ENCODE measurements at regions not wholly inside any gene's neighbourhood (a gene's known extent, or its start where the extent isn't known, plus 50 kb on each side); places are given as distances from the start of the nearest gene placed in this dataset.

- no peak for TF ChIP-seq CTCF (IDR thresholded peaks at IDR 0.05)
- TF ChIP-seq POLR2A (IDR thresholded peaks at IDR 0.05) = no peak
These were observed 771.7 kb upstream of the TMEM132C start for GRCh38 chr12:127494961-127495915.

All from heart left ventricle (tissue), 13 donors.